Spinal cord (tissue), 9 donors: ENCODE measurements at regions not wholly inside any gene's neighbourhood (a gene's known extent, or its start where the extent isn't known, plus 50 kb on each side); places are given as distances from the start of the nearest gene placed in this dataset.
A peak's percentile ranks its signal among the peaks of the same experiment; 100 is the strongest.
"Not testable (repeated sequence)": the region's sequence is repeated elsewhere in the genome, so short reads cannot be mapped to it uniquely, and the experiment has no call there.

Source experiments
- DNase-seq, 6 donors: peaks; one replicate each; pipeline versions ENCODE4 v3.0.0 to v3.0.0-alpha.2; 2013 to 2015; ENCODE audit warnings: low spot score in 6 of 6, low read depth in 4 of 6
- H3K27ac ChIP-seq: one replicate; pipeline ENCODE4 v1.5.1; 2013; ENCODE audit warnings: low read depth, low read length, control low read depth
- H3K27me3 ChIP-seq: one replicate; pipeline ENCODE4 v1.6.1; 2013; ENCODE audit warnings: low read length; ENCODE audit not compliant: control insufficient read depth, insufficient read depth
- H3K36me3 ChIP-seq: one replicate; pipeline ENCODE4 v1.6.1; 2013; ENCODE audit warnings: low read length; ENCODE audit not compliant: control insufficient read depth, insufficient read depth
- H3K4me1 ChIP-seq: one replicate; pipeline ENCODE4 v1.6.1; 2013; ENCODE audit warnings: low read length; ENCODE audit not compliant: control insufficient read depth, insufficient read depth
- H3K4me3 ChIP-seq: one replicate; pipeline ENCODE4 v1.5.1; 2013; ENCODE audit warnings: low read depth, low read length, control low read depth
- H3K9me3 ChIP-seq: one replicate; pipeline ENCODE4 v1.6.1; 2013; ENCODE audit warnings: low read length; ENCODE audit not compliant: control insufficient read depth, insufficient read depth
- WGBS: methylation state at CpG from one replicate; pipeline ENCODE4 v1.1.5; 2013; ENCODE audit warnings: missing lambda C conversion rate; ENCODE audit not compliant: insufficient coverage; 5-methylcytosine and 5-hydroxymethylcytosine counted together
- donor health status: healthy.

DNA sequence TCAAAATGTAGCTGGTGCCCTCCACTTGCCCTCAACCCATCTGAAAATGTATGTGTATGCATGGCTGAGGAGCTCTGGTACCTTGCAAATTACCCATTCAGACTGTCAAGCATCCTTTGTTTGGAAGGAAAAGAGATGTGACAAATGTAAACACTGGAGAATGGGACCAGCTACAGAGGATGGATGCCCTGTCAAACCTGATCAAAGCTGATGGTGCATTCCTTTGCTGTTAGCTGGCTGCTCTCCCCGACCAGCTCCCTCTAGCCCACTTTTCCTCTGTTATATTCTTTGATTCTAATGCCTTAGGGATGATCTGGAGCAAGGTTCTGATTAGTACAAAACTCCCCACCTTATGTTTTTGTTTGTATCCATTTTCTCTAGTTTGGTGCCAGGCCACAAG lies 310.3 kb downstream of the C12orf75 start:
- Histone ChIP-seq H3K27ac (no peak overlapping the region), H3K27me3 (no peaks in the 10 kb centered on the region), H3K4me3 (no peak overlapping the region), H3K4me1 (no peaks in the 10 kb centered on the region), H3K36me3 (no peaks in the 10 kb centered on the region), H3K9me3 (peaks cover 4% of the 10 kb centered on the region)
- WGBS = no CpG with 5 or more reads among the region's 1 CpG
- DNase-seq = peak in 1 of 6 donors; percentile 37

DNA sequence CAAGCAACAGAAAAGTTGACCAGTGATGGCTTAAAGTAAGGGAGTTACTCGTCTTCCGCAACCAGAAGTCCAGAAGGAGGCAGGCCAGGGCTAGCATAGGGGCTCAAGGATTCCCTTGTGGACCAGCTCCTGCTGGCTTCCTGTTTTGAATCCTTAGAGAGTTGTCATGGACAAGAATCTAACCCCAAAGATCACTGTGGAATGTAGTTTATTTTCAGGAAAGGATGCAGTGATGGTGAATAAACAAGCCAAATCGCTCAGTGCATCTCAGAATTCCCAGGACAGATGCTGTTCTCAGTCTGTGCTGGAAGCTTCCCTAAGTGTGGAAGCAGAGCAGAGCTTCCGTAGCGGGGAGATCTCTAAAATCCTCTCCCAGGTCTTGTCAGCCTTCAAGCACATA lies 311.3 kb downstream of the C12orf75 start:
- H3K36me3 ChIP-seq = no peaks in the 10 kb centered on the region
- H3K4me3 ChIP-seq = no peak overlapping the region
- peaks cover 4% of the 10 kb centered on the region for H3K9me3 ChIP-seq
- 100% methylated on average over 2 of the region's 5 CpGs for WGBS
- no peak for DNase-seq
- no peak overlapping the region for H3K27ac ChIP-seq
- H3K27me3 ChIP-seq = no peaks in the 10 kb centered on the region
- H3K4me1 ChIP-seq = no peaks in the 10 kb centered on the region

DNA sequence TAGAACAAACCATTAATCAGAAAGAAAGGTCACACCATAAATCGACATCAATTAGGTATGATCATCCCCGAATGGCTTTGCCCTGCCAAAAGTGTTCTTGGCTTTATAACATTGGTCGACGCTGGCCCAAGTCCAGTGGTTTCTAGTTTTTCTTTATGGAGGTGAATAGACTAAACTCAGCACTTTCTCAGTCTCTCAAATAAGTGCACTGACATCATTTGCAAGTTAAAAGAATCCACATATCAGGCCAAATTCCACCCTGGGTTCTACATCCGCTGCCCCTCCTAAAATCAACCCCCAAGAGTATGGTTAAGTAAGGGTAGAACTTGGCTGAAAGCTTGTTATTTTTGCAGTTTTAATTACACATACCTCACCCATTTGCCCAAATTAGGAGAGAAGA lies 314.3 kb downstream of the C12orf75 start:
- Histone ChIP-seq H3K4me3 (no peak overlapping the region), H3K27ac (no peak overlapping the region), H3K36me3 (no peaks in the 10 kb centered on the region), H3K9me3 (peaks cover 1% of the 10 kb centered on the region), H3K27me3 (no peaks in the 10 kb centered on the region), H3K4me1 (no peaks in the 10 kb centered on the region)
- DNase-seq = peak in 2 of 6 donors; percentile 35 to 45
- WGBS = no CpG with 5 or more reads among the region's 5 CpGs

DNA sequence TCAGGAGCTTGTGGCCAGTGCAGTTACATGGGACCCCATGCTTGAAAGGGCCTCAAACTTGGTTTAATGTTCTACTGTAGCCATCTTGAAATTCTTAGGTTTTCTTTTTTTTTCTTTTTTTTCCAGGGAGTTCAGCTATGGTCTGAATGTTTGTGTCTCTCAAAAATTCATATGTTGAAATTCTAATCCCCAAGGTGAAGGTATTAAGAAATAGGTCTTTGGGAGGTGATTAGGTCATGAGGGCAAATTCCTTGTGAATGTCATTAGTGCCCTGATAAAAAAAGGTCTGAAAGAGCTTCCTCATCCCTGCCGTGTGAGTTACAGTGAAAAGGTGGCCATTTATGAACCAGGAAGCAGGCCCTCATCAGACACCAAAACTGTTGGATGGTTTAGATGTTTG lies 324.1 kb downstream of the C12orf75 start:
- peaks cover 2% of the 10 kb centered on the region for H3K9me3 ChIP-seq
- 100% methylated on average over 1 of the region's 1 CpG for WGBS
- H3K36me3 ChIP-seq = no peaks in the 10 kb centered on the region
- H3K27me3 ChIP-seq = no peaks in the 10 kb centered on the region
- H3K4me3 ChIP-seq = no peak overlapping the region
- no peak overlapping the region for H3K27ac ChIP-seq
- H3K4me1 ChIP-seq = peaks cover 4% of the 10 kb centered on the region
- no peak for DNase-seq

DNA sequence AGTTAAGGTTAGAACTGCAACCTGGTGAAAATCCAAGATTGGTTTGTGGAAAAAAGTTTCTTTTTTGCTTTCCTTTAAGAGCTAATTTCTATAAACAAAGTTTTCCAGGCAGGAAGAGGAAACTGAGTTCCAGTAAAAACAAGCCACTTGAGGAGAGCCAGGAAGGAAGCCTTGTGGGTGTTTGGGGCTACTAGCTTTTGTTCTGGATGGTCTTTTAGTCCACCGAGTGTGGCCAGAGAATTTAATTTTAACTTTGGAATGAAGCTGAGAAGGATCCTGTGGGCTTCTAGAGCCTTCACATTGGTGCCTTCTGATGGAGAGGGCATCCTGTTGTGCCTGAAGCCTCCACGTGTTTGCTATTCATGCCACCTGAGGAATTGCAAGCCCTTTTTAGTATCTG lies 327.9 kb downstream of the C12orf75 start:
- H3K27me3 ChIP-seq = no peaks in the 10 kb centered on the region
- H3K27ac ChIP-seq = no peak overlapping the region
- H3K4me3 ChIP-seq = no peak overlapping the region
- peak in 1 of 6 donors; percentile 20 for DNase-seq
- WGBS = 85% methylated on average over 2 of the region's 2 CpGs
- no peaks in the 10 kb centered on the region for H3K36me3 ChIP-seq
- H3K4me1 ChIP-seq = peaks cover 7% of the 10 kb centered on the region
- H3K9me3 ChIP-seq = no peaks in the 10 kb centered on the region

DNA sequence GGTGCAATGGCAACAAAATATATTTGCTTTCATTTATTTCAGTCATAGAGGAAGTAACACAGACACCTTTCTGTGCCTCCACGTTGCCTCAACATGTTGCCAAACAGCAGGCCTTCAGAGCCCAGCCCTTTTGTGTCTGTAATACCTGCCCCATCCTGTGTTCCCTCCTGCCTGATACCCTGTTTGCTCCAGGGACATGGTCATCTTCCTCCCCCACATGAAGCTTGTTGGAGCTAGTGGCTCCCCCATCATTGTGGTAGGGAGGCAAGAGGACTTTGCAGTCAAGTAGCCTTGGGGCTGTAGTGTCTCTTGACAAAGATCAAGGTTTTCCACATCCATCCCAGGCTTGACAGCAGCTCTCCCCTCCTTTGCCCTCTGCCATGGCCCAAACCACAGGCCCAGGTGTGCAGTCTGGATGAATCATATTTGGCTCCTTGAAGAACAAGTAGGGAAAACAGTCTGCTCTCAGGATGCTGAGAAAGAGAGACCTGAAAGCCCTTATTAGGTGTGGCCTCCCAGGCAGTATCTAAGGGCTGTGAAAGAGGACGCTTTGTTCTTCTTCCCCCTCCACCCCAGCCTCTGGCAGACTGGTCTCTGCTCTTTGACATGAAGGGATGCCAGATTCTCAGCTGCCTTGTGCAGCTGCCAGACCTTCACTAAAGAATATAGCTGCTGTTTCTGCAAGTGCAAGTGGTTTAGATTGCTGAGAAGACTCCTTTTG lies 329.0 kb downstream of the C12orf75 start:
- Histone ChIP-seq H3K27ac (peak overlapping the region; percentile 51), H3K27me3 (no peaks in the 10 kb centered on the region), H3K9me3 (no peaks in the 10 kb centered on the region), H3K4me3 (no peak overlapping the region), H3K36me3 (no peaks in the 10 kb centered on the region), H3K4me1 (peaks cover 7% of the 10 kb centered on the region)
- DNase-seq = peak; percentile 23 to 79 (median 32)
- 57% methylated on average over 1 of the region's 2 CpGs for WGBS

DNA sequence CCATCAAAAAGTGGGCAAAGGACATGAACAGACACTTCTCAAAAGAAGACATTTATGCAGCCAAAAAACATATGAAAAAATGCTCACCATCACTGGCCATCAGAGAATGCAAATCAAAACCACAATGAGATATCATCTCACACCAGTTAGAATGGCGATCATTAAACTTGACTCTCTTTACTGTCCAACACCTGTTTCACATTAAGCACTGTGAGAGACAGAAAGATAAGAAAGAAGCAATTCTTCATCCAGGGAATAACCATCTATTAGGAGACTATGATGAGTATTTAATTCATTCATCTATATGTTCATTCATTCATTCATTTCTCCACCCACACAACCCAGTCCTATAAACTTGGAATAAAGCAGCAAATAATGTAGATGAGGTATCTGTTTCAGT lies 334.3 kb downstream of the C12orf75 start:
- H3K36me3 ChIP-seq, H3K9me3 ChIP-seq, H3K27ac ChIP-seq, H3K27me3 ChIP-seq, H3K4me3 ChIP-seq, DNase-seq, H3K4me1 ChIP-seq: not testable (repeated sequence)
- WGBS = no CpG with 5 or more reads among the region's 1 CpG

DNA sequence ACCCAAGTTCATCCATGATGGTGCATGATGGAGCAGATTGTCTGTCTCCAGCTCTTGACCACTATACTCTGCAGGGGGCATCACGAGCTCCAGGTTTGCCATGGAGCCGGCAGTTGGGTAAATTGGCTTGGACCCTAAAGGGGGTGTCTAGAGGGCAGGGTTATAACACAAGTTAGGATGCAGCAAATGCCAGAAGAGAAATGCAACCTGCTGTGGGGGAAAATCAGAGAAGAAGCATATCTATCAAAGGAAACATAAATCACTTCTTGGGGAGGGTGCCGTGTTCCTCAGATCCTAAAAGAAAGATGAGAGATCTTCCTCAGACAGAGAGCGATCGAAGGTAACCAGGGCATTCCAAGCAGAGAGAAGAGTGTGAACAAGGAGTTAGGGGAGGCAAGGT lies 334.9 kb downstream of the C12orf75 start:
- Histone ChIP-seq H3K27me3 (no peaks in the 10 kb centered on the region), H3K36me3 (no peaks in the 10 kb centered on the region)
- WGBS = no CpG with 5 or more reads among the region's 5 CpGs

DNA sequence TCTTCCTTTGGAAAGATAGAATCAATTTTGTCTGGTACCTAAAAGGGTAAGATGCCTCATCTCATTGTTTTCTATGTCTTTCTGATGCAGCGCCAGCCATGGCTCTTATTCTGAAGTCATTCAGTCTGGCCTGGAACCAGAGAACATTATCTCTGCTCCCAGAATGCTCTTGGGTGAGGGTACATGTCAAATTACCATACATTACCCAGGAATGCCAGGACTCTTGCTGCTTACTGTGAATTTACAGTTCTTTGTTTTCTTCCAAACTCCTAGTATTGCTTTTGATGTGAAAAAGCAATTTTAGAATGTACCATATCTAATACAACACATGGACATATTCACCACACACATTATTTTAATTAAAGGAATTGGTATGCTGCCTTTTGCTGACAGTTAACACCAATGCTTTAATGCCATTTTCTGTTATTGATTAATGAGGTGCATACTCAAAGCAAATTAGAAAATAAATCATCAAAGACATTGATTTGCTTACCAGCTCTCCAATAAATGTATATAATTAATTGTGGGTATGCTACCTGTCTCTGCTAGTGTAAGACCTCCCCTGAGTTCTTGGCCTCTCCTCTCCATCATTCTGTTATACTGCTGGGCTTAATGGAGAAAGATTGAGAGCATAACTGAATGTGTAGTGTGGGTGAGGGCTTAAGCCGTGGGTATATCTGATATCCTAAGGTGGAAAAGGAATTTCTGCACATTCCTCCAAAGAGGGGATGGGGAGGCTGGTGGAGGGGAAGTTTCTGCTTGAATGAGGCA lies 337.7 kb downstream of the C12orf75 start:
- no peak overlapping the region for H3K27ac ChIP-seq
- WGBS = 88% methylated on average over 1 of the region's 2 CpGs

More for the DNA sequence above, 334.9 kb downstream of the C12orf75 start:
- no peaks in the 10 kb centered on the region for H3K4me1 ChIP-seq
- H3K9me3 ChIP-seq = no peaks in the 10 kb centered on the region
- no peak overlapping the region for H3K4me3 ChIP-seq
- H3K27ac ChIP-seq = no peak overlapping the region
- DNase-seq = no peak

DNA sequence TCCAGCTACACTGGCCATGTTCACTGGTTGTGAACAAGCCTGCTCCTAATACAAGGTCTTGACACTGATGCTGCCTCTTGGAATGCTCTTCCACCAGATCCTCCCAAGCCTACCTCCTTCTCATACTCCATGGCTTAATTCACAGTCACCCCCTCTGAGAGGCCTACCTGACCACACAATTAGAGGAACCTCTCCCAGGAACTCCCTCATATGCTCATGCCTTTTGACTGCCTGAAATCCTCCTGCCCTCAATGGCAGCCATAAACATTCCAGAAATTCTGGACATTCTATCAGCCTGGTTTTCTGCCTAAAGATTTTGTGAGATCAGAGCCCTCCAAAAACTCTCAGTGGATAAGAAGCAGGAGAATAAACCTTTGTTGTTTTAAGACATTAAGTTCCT lies 340.2 kb downstream of the C12orf75 start:
- Histone ChIP-seq H3K27ac (no peak overlapping the region), H3K9me3 (no peaks in the 10 kb centered on the region), H3K36me3 (no peaks in the 10 kb centered on the region), H3K4me1 (peaks cover 4% of the 10 kb centered on the region), H3K27me3 (no peaks in the 10 kb centered on the region), H3K4me3 (no peak overlapping the region)
- DNase-seq = no peak

More for the DNA sequence above, 337.7 kb downstream of the C12orf75 start:
- H3K4me1 ChIP-seq = peaks cover 4% of the 10 kb centered on the region
- H3K36me3 ChIP-seq = no peaks in the 10 kb centered on the region
- DNase-seq = peak in 1 of 6 donors; percentile 12
- no peaks in the 10 kb centered on the region for H3K9me3 ChIP-seq
- no peaks in the 10 kb centered on the region for H3K27me3 ChIP-seq
- no peak overlapping the region for H3K4me3 ChIP-seq
